Erythroblast (primary cell): ENCODE measurements at regions not wholly inside any gene's neighbourhood (a gene's known extent, or its start where the extent isn't known, plus 50 kb on each side); places are given as distances from the start of the nearest gene placed in this dataset.

Experiments used
- GATA1 ChIP-seq: IDR thresholded peaks from 2 replicates; pipeline ENCODE4 v1.6.1; 2011; ENCODE audit warnings: low read depth, mild to moderate bottlenecking, control low read depth, low read length, moderate library complexity
- POLR2A ChIP-seq: IDR thresholded peaks from 2 replicates; pipeline ENCODE4 v1.6.1; 2011; ENCODE audit warnings: mild to moderate bottlenecking, low read length

- TF ChIP-seq POLR2A: no peak
- TF ChIP-seq GATA1: no peak
These were observed 146.8 kb downstream of the CYP26A1 start for GRCh38 chr10:93220296-93221170.
